Testis (tissue), 2 donors: ENCODE measurements at regions not wholly inside any gene's neighbourhood (a gene's known extent, or its start where the extent isn't known, plus 50 kb on each side); places are given as distances from the start of the nearest gene placed in this dataset.
"Not testable (repeated sequence)": the region's sequence is repeated elsewhere in the genome, so short reads cannot be mapped to it uniquely, and the experiment has no call there.

Source experiments
- DNase-seq: peaks from one replicate; pipeline ENCODE4 v3.0.0-alpha.2; 2019
- H3K27ac ChIP-seq, 2 donors: fragments of 200-600 bp; sonication (generic); one replicate each; pipeline ENCODE4 v1.5.1; 2019
- H3K27me3 ChIP-seq: fragments of 200-600 bp; sonication (generic); one replicate; pipeline ENCODE4 v1.5.1; 2019
- H3K36me3 ChIP-seq: fragments of 200-600 bp; sonication (generic); one replicate; pipeline ENCODE4 v1.5.1; 2017; ENCODE audit warnings: low read depth; ENCODE audit errors: missing control alignments
- H3K4me1 ChIP-seq: fragments of 200-600 bp; sonication (generic); one replicate; pipeline ENCODE4 v1.5.1; 2019
- H3K4me3 ChIP-seq, 2 donors: fragments of 200-600 bp; sonication (generic); one replicate each; pipeline ENCODE4 v1.5.1; 2017 to 2019
- H3K9me3 ChIP-seq: fragments of 200-600 bp; sonication (generic); one replicate; pipeline ENCODE4 v1.5.1; 2017
- CTCF ChIP-seq, 3 experiments: fragments of 450-650 bp in 2 of 3; fragments of 200-600 bp in 1 of 3; sonication (generic) in 1 of 3; IDR thresholded peaks; one replicate each; pipeline ENCODE4 v1.5.1; 2016 to 2019; ENCODE audit warnings: antibody characterized with exemption in 3 of 3, mild to moderate bottlenecking in 2 of 3, moderate library complexity in 1 of 3
- POLR2A ChIP-seq: fragments of 450-650 bp; IDR thresholded peaks from one replicate; pipeline ENCODE4 v1.6.1; 2017; ENCODE audit warnings: antibody characterized with exemption, mild to moderate bottlenecking, moderate library complexity
- WGBS, 2 donors: methylation state at CpG; one replicate each; pipeline ENCODE4 v1.1.5; 2018; 5-methylcytosine and 5-hydroxymethylcytosine counted together
- intact Hi-C: fragments of 100-400 bp; cut with DNase I; formaldehyde crosslinking; loops from one replicate; pipeline ENCODE4 v1.15.1; 2023; ENCODE audit warnings: low total_unique reads

GRCh38 chr18:51350081-51350480 is 152.6 kb upstream of the MEX3C start:
- 59 to 61% methylated on average over 2 of the region's 2 CpGs for WGBS, 2 donors

GRCh38 chr18:51355841-51356240 is 158.4 kb upstream of the MEX3C start:
- Histone ChIP-seq H3K36me3 (no peaks in the 10 kb centered on the region), H3K27me3 (no peaks in the 10 kb centered on the region), H3K4me1 (no peaks in the 10 kb centered on the region), H3K9me3 (no peaks in the 10 kb centered on the region), H3K27ac (no peak overlapping the region), H3K4me3 (no peak overlapping the region)
- 72 to 78% methylated on average over 2 of the region's 2 CpGs for WGBS, 2 donors
- no peak for DNase-seq
- TF ChIP-seq POLR2A (no peak), CTCF (IDR thresholded peaks at IDR 0.05) (no peak)
- intact Hi-C loops = no loop called here

More at GRCh38 chr18:51350081-51350480, 152.6 kb upstream of the MEX3C start:
- Histone ChIP-seq H3K27ac (no peak overlapping the region), H3K4me3 (no peak overlapping the region), H3K9me3 (no peaks in the 10 kb centered on the region), H3K27me3 (no peaks in the 10 kb centered on the region), H3K4me1 (peaks cover 4% of the 10 kb centered on the region), H3K36me3 (no peaks in the 10 kb centered on the region)
- no peak for DNase-seq
- TF ChIP-seq CTCF (IDR thresholded peaks at IDR 0.05) (no peak), POLR2A (no peak)
- intact Hi-C loops = no loop called here

GRCh38 chr18:51360301-51360700 is 162.8 kb upstream of the MEX3C start:
- H3K27me3 ChIP-seq, H3K4me1 ChIP-seq, H3K9me3 ChIP-seq, intact Hi-C loops, H3K4me3 ChIP-seq, DNase-seq, H3K27ac ChIP-seq, H3K36me3 ChIP-seq: not testable (repeated sequence)
- 86 to 97% methylated on average over 7 to 8 of the region's 10 CpGs for WGBS, 2 donors

GRCh38 chr18:51361130-51361860 is 163.8 kb upstream of the MEX3C start:
- DNase-seq = no peak

GRCh38 chr18:51363384-51363783 is 165.9 kb upstream of the MEX3C start:
- TF ChIP-seq CTCF (IDR thresholded peaks at IDR 0.05) (no peak), POLR2A (no peak)
- intact Hi-C loops = no loop called here
- Histone ChIP-seq H3K36me3 (no peaks in the 10 kb centered on the region), H3K27ac (no peak overlapping the region), H3K27me3 (no peaks in the 10 kb centered on the region), H3K9me3 (no peaks in the 10 kb centered on the region), H3K4me3 (no peak overlapping the region), H3K4me1 (no peaks in the 10 kb centered on the region)
- WGBS, 2 donors = 33 to 34% methylated on average over 1 of the region's 1 CpG
- DNase-seq = no peak

More at GRCh38 chr18:51361130-51361860, 163.8 kb upstream of the MEX3C start:
- Histone ChIP-seq H3K27ac (no peak overlapping the region), H3K4me3 (no peak overlapping the region), H3K9me3 (no peaks in the 10 kb centered on the region), H3K27me3 (no peaks in the 10 kb centered on the region), H3K36me3 (no peaks in the 10 kb centered on the region), H3K4me1 (no peaks in the 10 kb centered on the region)
- intact Hi-C loops = no loop called here
- WGBS, 2 donors = 69 to 70% methylated on average over 6 of the region's 6 CpGs
- TF ChIP-seq CTCF (IDR thresholded peaks at IDR 0.05) (no peak), POLR2A (no peak)
